Omental fat pad (tissue), 3 donors: ENCODE measurements at regions not wholly inside any gene's neighbourhood (a gene's known extent, or its start where the extent isn't known, plus 50 kb on each side); places are given as distances from the start of the nearest gene placed in this dataset.
"Not testable (repeated sequence)": the region's sequence is repeated elsewhere in the genome, so short reads cannot be mapped to it uniquely, and the experiment has no call there.

ENCODE experiments used
- ATAC-seq: fragments of 150-250 bp; one replicate; pipeline ENCODE4 v1.9.1; 2016; ENCODE audit warnings: mild to moderate bottlenecking, moderate library complexity; ENCODE audit not compliant: low FRiP score
- DNase-seq: peaks from one replicate; pipeline ENCODE4 v3.0.0-alpha.2; 2019; ENCODE audit warnings: low spot score
- CTCF ChIP-seq, 3 donors: fragments of 450-650 bp; IDR thresholded peaks; one replicate each; pipeline ENCODE4 v1.5.1; 2016 to 2017; ENCODE audit warnings: antibody characterized with exemption in 3 of 3, mild to moderate bottlenecking in 3 of 3, moderate library complexity in 2 of 3

- no peak for DNase-seq
- TF ChIP-seq CTCF (IDR thresholded peaks at IDR 0.05): no peak
- ATAC-seq: no peak
These were observed 175.3 kb downstream of the TMEM121 start for GRCh38 chr14:105701456-105702274.

- DNase-seq: no peak
- ATAC-seq: no peak
- TF ChIP-seq CTCF (IDR thresholded peaks at IDR 0.05): no peak
These were observed 176.0 kb downstream of the TMEM121 start for GRCh38 chr14:105702275-105702817.

- ATAC-seq, DNase-seq: not testable (repeated sequence)
These were observed 176.8 kb downstream of the TMEM121 start for GRCh38 chr14:105703044-105703665.

DNA sequence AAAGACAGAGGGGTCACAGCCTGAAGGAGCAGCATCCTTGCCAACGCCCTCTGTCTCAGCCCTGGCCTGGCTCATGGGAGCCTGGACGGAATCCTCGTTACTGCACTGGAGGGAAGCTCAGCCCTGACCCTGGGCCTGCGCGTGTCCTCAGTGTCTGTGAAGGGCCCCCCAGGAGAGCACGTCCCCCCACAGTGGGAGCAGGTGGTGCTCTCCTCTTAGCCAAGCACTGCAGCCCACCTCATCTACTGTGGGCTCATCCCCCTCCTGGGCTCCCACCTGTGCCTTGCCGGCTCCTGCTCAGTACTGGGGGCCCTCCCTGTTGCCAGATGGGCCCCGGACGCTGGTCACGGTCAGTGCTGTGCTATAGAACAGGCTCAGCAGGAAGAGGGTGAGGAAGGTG is 177.7 kb downstream of the TMEM121 start:
- not testable (repeated sequence) for ATAC-seq, DNase-seq

DNA sequence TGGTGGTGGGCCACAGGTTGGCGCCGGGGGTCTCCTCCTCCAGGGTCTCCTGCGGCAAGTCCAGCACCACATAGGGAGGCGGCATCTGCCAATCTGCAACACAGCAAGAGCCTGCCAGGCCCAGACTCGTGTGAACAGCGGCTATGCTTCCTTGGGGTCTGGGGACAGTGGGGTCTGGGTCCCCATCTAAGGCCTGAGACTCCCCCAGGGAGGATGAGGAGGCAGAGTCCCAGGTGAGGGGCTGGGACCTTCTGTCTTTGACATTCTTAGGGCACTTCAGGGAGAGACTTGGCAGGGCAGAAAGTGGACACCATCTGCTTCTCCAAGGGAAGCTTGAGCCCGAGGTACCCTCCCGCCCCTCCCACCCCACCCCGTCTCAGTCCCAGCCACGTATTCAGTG is 178.1 kb downstream of the TMEM121 start:
- not testable (repeated sequence) for ATAC-seq, DNase-seq

DNA sequence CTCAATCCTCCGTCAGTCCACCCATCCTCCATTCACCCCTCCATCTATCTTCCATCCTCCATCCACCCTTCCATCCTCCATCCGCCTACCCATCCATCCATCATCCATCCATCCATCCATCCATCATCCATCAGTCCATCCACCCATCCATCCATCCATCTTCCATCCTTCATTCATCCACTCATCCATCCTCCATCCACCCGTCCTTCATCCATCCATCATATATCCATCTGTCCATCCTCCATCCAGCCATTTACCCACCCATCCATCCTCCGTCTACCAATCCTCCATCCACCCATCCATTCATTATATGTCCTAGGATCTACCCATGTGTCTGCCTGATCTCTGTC is 179.1 kb downstream of the TMEM121 start:
- not testable (repeated sequence) for ATAC-seq, DNase-seq

GRCh38 chr14:105705862-105706700 is 179.7 kb downstream of the TMEM121 start:
- not testable (repeated sequence) for ATAC-seq
- DNase-seq: peak; percentile 7

- ATAC-seq, DNase-seq: not testable (repeated sequence)
These were observed 180.3 kb downstream of the TMEM121 start for GRCh38 chr14:105706701-105707019.

GRCh38 chr14:105707099-105707498 is 180.7 kb downstream of the TMEM121 start:
- DNase-seq: peak; percentile 20
- ATAC-seq: not testable (repeated sequence)

DNA sequence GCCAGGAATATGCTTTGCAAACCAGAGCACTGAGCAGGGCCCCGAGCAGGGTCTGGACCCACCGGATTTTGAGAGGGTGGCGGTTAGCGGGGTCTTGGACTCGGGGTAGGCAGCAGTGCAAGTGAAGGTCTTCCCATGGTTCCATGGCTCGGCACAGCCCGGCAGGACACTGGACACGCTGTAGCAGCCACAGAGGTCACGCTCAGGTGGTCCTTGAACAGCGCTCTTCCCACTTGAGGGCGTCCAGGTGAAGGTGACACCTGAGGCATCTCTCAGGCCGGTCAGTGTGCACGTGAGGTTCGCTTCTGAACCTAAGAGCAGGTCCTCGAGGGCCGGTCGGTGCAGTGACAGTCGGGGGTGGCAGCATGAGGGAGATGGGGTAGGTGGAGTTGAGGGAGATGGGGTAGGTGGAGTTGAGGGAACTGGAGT is 181.4 kb downstream of the TMEM121 start:
- DNase-seq, ATAC-seq: not testable (repeated sequence)

DNA sequence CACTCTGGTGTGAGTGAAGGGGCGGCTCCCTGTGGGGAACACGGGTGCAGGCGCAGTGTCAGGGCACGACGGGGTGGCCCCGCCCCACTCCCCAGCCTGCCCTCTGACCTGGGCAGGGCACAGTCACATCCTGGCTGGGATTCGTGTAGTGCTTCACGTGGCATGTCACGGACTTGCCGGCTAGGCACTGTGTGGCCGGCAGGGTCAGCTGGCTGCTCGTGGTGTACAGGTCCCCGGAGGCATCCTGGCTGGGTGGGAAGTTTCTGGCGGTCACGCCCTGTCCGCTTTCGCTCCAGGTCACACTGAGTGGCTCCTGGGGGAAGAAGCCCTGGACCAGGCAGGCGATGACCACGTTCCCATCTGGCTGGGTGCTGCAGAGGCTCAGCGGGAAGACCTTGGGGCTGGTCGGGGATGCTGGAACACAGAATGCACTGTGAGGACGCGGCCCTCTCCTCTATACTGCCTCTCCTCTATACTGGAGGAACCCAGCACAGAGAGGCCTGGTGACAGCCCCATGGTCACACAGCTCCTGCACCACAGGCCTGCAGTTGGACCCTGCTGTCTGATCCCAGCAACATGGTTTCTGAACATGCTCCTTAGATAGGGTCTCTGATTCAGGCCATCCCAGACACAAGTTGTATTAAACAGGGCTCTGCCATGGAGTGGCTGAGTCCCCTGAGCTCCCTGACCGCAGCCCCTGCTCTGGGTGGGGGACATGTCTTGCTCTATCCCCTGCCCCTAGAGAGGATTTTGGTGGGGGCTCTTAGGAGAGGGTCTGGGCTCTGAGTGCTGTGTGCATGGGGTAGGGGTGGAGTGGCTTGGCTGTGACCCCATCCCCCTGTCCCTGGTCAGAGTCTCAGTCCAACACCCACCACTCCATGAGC is 182.1 kb downstream of the TMEM121 start:
- ATAC-seq: not testable (repeated sequence)
- DNase-seq: peak; percentile 15
